HEK293T (cell line): ENCODE measurements at regions not wholly inside any gene's neighbourhood (a gene's known extent, or its start where the extent isn't known, plus 50 kb on each side); places are given as distances from the start of the nearest gene placed in this dataset.

Source experiments
- CTCF ChIA-PET: fragments of 350-600 bp; formaldehyde crosslinking; extraction: SDS; loops from one replicate; lab custom pipeline; 2021; ENCODE audit warnings: antibody characterized with exemption, inconsistent platforms; lab: Yijun Ruan, JAX
- POLR2A ChIA-PET: fragments of 350-600 bp; formaldehyde crosslinking; extraction: SDS; loops from one replicate; lab custom pipeline; 2020; ENCODE audit warnings: antibody characterized with exemption, inconsistent platforms; lab: Yijun Ruan, JAX
- DNase-seq: peaks from one replicate; pipeline ENCODE4 v3.0.0; 2012; ENCODE audit warnings: mixed read lengths; ENCODE audit errors: extremely low spot score
- ARNT ChIP-seq: fragments of 450-650 bp; IDR thresholded peaks from 2 replicates; pipeline ENCODE4 v1.6.1; 2017; ENCODE audit warnings: mild to moderate bottlenecking
- BHLHE40 ChIP-seq: fragments of 450-650 bp; IDR thresholded peaks from 2 replicates; pipeline ENCODE4 v1.6.1; 2016; ENCODE audit warnings: mild to moderate bottlenecking, moderate library complexity, borderline replicate concordance
- CTBP1 ChIP-seq: fragments of 450-650 bp; IDR thresholded peaks from 2 replicates; pipeline ENCODE4 v1.6.1; 2016; ENCODE audit warnings: borderline replicate concordance
- ELF4 ChIP-seq: fragments of 450-650 bp; IDR thresholded peaks from 2 replicates; pipeline ENCODE4 v1.6.1; 2017; ENCODE audit warnings: antibody characterized with exemption
- FOXA1 ChIP-seq: fragments of 450-650 bp; IDR thresholded peaks from 2 replicates; pipeline ENCODE4 v1.6.1; 2016; ENCODE audit warnings: mild to moderate bottlenecking
- FOXK2 ChIP-seq: fragments of 450-650 bp; IDR thresholded peaks from 2 replicates; pipeline ENCODE4 v1.6.1; 2016; ENCODE audit warnings: mild to moderate bottlenecking
- FOXM1 ChIP-seq: fragments of 450-650 bp; IDR thresholded peaks from 2 replicates; pipeline ENCODE4 v1.6.1; 2017; ENCODE audit warnings: mild to moderate bottlenecking, borderline replicate concordance
- HDGF ChIP-seq: fragments of 450-650 bp; IDR thresholded peaks from 2 replicates; pipeline ENCODE4 v1.6.1; 2017; ENCODE audit warnings: antibody characterized with exemption, borderline replicate concordance
- L3MBTL2 ChIP-seq: fragments of 450-650 bp; conservative IDR thresholded peaks from 2 replicates; pipeline ENCODE4 v1.6.1; 2016; ENCODE audit warnings: mild to moderate bottlenecking
- LEF1 ChIP-seq: fragments of 450-650 bp; IDR thresholded peaks from 2 replicates; pipeline ENCODE4 v1.6.1; 2017; ENCODE audit warnings: mild to moderate bottlenecking, borderline replicate concordance
- NFRKB ChIP-seq: fragments of 450-650 bp; IDR thresholded peaks from 2 replicates; pipeline ENCODE4 v1.6.1; 2016; ENCODE audit warnings: mild to moderate bottlenecking, moderate library complexity
- SP1 ChIP-seq: fragments of 450-650 bp; IDR thresholded peaks from 2 replicates; pipeline ENCODE4 v1.6.1; 2017
- SUZ12 ChIP-seq: fragments of 450-650 bp; IDR thresholded peaks from 2 replicates; pipeline ENCODE4 v1.6.1; 2016; ENCODE audit warnings: mild to moderate bottlenecking
- TARDBP ChIP-seq: fragments of 450-650 bp; IDR thresholded peaks from 2 replicates; pipeline ENCODE4 v1.6.1; 2016
- ZNF384 ChIP-seq: fragments of 450-650 bp; IDR thresholded peaks from 2 replicates; pipeline ENCODE4 v1.6.1; 2016
- TF ChIP-seq, protein P1 (sequence below): fragments of 450-650 bp; IDR thresholded peaks from 2 replicates; pipeline ENCODE4 v1.6.1; 2016

DNA sequence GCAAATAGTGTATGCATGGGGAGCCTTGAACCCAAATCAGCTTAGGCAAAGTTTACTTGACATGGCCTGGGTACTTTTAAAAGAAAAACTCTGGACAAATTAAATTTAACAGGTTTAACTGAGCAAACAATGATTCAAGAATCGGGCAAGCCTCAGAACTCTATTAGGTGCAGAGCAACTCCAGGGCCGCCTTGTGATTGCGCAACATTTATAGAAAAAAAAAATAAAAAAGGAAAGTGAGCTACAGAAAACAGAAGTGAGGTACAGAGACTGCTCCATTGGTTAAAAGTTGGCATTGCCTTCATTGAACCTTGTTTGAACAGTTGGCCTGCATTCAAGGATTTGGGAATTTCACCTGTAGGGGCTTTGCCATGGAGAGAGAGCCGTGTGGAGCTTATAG is 421.0 kb upstream of the TSHZ3 start:
- ChIA-PET POLR2A (no interaction called here), CTCF (no interaction called here)
- TF ChIP-seq FOXA1 (no peak), ELF4 (no peak), FOXK2 (no peak), ARNT (no peak), NFRKB (no peak), FOXM1 (no peak), L3MBTL2 (no peak), BHLHE40 (no peak), HDGF (no peak), SUZ12 (no peak), SP1 (no peak)
- TF ChIP-seq, protein P1, sequence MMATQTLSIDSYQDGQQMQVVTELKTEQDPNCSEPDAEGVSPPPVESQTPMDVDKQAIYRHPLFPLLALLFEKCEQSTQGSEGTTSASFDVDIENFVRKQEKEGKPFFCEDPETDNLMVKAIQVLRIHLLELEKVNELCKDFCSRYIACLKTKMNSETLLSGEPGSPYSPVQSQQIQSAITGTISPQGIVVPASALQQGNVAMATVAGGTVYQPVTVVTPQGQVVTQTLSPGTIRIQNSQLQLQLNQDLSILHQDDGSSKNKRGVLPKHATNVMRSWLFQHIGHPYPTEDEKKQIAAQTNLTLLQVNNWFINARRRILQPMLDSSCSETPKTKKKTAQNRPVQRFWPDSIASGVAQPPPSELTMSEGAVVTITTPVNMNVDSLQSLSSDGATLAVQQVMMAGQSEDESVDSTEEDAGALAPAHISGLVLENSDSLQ: no peak
- no peak for DNase-seq

DNA sequence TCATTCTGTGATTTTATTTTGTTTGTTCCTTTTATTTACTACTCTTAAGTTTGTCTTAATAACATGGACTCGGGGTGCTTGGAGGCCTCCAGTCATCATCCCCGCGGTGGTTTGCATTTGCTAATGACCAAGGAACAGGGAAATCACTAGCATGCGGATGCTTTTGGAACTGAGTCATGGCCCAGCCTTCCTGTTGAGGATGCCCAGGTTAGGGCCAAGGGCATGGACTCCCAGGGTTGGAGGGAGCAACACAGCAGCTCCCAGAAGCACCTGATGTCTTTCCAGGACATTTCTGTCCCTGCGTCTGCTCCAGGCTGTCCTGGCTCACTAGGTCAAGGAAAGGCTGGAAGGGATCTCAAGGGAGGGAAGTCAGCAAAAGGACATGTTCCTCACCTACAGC is 423.7 kb upstream of the TSHZ3 start:
- DNase-seq: no peak
- CTCF ChIA-PET: no interaction called here
- POLR2A ChIA-PET: no interaction called here
- TF ChIP-seq SP1 (no peak), ARNT (no peak), FOXK2 (no peak), CTBP1 (no peak), TARDBP (no peak), ZNF384 (no peak), L3MBTL2 (no peak), SUZ12 (no peak)

DNA sequence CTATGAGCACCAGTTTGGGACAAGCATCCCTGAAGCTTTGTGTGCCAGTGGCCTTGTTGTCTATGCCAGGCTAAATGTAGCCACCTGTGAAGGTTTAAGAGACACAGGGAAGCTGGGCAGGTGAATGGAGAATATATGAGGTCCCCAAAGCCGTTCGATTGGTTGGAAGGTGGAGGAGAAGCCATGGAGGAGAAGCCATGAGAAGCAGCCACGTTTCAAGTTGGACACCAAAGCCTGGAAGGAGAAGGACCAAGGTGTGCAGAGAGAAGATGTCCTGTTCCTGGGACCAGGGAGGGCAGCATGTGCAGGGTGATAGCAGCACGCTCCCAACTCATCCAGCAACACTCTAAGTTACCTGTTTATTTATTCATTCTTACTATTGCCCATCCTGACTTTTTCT is 432.3 kb upstream of the TSHZ3 start:
- no peak for DNase-seq
- TF ChIP-seq SUZ12 (no peak), SP1 (no peak), LEF1 (no peak), FOXM1 (no peak), BHLHE40 (no peak), L3MBTL2 (no peak), ELF4 (no peak), FOXK2 (no peak), FOXA1 (no peak), NFRKB (no peak), CTBP1 (no peak), TARDBP (no peak), HDGF (no peak), ZNF384 (no peak), ARNT (no peak)
- TF ChIP-seq, protein P1: no peak
- ChIA-PET POLR2A (no interaction called here), CTCF (no interaction called here)

DNA sequence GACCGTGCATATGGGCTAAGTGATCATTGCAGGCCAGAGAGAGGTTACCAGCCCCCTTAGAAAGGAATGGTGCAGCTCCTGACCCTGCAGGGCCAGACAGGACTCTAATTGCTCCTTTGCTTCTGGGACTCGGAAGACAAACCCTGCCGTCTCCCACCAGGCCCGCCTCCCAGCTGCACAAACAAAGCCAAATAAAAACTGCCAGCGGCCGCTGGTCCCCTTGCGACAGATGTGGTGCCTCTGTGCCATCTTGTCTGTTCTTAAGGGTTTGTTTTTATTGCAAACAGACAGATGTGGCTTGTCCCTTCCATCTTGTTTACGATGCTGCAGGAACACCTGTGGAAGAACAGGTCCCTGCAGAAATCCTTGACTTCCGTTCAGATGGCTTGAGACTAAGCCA is 434.4 kb upstream of the TSHZ3 start:
- CTCF ChIA-PET: no interaction called here
- no peak for DNase-seq
- POLR2A ChIA-PET: no interaction called here
- TF ChIP-seq FOXK2 (no peak), CTBP1 (no peak), FOXM1 (no peak)

DNA sequence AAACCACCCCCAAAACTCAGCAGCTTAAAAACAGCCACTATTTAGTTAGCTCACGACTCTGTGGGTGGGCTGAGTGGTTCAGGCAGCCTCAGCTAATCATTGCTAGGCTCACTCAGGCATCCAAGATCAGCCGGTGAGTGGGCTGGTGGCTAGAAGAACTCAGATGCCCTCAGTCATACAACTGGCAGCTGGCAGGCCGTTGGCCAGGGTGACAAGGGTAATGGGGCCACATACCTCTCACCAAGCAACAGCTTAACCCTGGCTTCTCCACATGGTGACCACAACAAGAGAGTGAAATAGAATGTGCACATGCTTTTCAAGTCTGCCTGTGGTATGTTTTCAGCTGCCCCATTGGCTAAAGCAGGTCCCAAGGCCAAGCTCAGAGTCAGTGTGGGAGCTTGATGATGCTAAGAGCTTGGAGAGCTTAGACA is 435.4 kb upstream of the TSHZ3 start:
- TF ChIP-seq FOXM1: no peak
- TF ChIP-seq ELF4: no peak
- TF ChIP-seq HDGF: no peak
- TF ChIP-seq TARDBP: no peak
- TF ChIP-seq ARNT: no peak
- TF ChIP-seq FOXA1: no peak
- TF ChIP-seq CTBP1: no peak
- no peak for TF ChIP-seq ZNF384
- no peak for TF ChIP-seq SP1
- no peak for TF ChIP-seq FOXK2
- TF ChIP-seq, protein P1: no peak
- TF ChIP-seq L3MBTL2: no peak
- no peak for TF ChIP-seq LEF1
- TF ChIP-seq NFRKB: no peak
- CTCF ChIA-PET: no interaction called here
- POLR2A ChIA-PET: no interaction called here
- no peak for DNase-seq

DNA sequence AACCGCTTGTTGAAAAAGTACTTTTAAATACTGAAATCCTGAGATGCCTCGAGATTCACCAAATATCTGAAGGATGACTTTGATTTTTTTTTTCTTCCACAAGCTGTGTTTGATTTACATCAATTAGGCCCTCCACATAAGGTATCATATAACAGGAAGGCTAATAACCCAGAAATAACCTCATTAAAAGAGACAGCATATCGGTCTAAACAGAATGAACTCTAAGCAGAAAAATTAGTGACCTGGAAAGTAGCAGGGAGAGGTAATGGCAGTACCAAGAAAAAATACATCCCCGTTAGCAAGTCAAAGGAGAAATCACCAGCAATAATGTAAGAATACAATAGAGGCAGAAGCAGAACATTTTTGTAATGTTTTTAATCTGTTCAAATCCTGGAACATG is 452.4 kb upstream of the TSHZ3 start:
- DNase-seq: no peak
- POLR2A ChIA-PET: no interaction called here
- no peak for TF ChIP-seq FOXM1
- no peak for TF ChIP-seq CTBP1
- no peak for TF ChIP-seq ELF4
- no peak for TF ChIP-seq SP1
- no peak for TF ChIP-seq TARDBP
- TF ChIP-seq ZNF384: no peak
- CTCF ChIA-PET: interaction anchor here (0.7 kb wide), 1 partner anchor 234 kb away, joined by 4 read pairs; no protein-coding TSS in a partner anchor
